Activated CD4-positive, alpha-beta T cell treated with anti-CD3 and anti-CD28 coated beads, Interleukin-10, Interleukin-2, amounts not matched to agents 100 ng/mL and 50 ng/mL, durations not matched to agents 16 hours and 8 hours (primary cell): ENCODE measurements at regions not wholly inside any gene's neighbourhood (a gene's known extent, or its start where the extent isn't known, plus 50 kb on each side); places are given as distances from the start of the nearest gene placed in this dataset.
"Not testable (repeated sequence)": the region's sequence is repeated elsewhere in the genome, so short reads cannot be mapped to it uniquely, and the experiment has no call there.

Experiments
- DNase-seq: peaks from one replicate; pipeline ENCODE4 v3.0.0-alpha.2; 2020

DNA sequence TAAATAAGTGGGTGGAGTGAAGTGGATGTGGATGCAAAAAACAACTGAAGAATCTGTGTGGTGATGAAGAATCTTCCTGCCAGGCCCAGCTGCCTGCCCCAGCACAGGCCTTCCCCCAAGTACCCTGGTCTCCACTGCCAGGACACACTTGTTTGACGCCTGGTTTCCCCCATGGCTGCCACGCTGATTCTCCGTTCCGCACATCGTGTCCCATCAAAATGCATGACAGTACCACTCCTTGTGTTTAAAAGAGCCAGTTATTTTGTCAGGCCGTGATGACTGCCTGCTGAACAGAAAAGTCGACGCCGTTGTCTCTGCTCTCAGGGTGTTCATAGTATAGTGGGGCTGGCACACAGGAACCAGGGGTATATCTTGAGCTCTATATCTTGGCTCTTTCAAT is 50.3 kb upstream of the KYNU start:
- no peak for DNase-seq

DNA sequence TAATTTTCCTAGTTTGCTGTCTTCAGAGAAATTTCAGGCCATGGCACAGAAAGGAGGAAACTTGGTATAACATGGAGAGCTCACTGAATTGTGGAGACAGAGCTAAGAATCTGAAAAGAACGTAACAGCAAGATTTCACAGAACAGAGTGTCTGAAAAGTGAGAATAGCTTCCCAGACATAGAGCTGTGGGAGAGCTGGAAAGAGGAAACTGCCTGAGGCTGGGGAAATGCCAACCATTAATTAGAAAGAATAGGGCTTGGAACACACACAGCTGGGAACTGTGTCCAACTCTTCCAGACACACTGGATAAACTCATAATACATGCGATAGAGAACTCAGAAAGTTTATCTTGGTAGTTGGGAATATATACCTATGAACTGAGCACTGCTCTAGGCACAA is 51.6 kb upstream of the KYNU start:
- no peak for DNase-seq

DNA sequence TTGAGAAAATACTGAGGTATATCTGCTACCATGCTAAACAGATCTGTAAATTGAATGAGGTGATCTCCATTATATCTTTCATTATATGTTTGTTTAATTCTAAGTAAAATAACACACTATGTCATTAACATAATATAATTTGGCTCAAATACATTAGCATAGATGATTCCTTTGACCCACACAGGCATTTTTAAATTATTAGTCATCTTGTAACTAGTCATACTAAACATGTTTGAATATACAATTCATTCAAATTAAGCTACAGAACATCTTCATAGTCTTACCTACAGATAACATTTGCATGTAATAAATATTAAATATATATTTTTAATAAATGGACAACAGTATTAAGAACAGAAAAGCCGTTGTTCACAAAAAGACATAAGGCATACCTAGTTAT is 52.7 kb upstream of the KYNU start:
- DNase-seq: no peak

DNA sequence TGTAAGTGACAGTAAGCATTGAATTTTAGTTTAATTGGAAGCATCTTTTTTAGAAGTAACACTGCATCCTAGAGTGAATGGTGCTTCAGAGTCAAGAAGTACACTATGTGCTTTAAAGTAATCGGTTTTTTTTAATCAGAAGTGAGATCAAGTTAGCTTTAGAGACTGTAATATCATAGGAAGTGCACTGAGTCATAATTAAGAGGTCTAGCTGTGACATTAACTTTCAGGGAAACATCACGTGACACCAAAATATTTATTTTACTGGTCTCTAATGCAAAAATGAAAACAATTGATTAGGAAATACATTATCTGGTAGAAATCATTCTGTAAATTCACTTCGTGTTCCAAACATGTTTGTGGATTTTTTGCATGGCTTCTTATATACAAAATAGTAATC is 55.3 kb upstream of the KYNU start:
- no peak for DNase-seq

DNA sequence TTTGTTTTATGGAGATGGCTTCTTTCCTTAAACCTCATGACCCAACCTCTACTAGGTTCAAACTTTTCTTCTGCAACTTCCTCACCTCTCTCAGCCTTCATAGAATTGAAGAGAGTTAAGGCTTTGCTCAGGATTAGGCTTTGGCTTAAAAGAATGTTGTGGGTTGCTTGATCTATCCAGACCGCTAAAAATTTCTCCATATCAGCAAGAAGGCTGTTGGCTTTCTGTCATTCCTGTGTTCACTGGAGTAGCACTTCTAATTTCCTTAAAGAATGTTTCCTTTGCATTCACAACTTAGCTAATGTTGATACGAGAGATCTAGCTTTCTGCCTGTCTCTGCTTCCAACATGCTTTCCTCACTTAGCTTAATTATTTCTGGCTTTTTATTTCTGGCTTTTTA is 58.1 kb upstream of the KYNU start:
- no peak for DNase-seq

DNA sequence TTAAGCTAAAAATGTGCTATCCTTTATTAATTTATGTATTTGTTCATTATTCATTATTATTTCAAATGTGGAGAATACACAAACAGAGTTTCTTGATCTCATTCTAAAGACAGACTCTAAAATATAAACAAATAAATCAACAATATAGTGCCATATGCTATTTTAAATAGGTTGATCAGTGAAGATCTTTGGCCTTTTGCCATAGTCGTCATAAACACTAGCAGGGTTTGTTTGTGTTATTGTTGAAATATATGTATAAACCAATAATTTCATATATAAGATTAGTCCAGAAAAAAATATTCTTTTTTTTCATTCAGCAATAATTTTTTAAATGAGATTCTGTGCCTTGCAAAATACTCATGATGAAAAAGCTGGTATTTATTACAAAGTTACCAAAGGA is 62.1 kb upstream of the KYNU start:
- DNase-seq: no peak

DNA sequence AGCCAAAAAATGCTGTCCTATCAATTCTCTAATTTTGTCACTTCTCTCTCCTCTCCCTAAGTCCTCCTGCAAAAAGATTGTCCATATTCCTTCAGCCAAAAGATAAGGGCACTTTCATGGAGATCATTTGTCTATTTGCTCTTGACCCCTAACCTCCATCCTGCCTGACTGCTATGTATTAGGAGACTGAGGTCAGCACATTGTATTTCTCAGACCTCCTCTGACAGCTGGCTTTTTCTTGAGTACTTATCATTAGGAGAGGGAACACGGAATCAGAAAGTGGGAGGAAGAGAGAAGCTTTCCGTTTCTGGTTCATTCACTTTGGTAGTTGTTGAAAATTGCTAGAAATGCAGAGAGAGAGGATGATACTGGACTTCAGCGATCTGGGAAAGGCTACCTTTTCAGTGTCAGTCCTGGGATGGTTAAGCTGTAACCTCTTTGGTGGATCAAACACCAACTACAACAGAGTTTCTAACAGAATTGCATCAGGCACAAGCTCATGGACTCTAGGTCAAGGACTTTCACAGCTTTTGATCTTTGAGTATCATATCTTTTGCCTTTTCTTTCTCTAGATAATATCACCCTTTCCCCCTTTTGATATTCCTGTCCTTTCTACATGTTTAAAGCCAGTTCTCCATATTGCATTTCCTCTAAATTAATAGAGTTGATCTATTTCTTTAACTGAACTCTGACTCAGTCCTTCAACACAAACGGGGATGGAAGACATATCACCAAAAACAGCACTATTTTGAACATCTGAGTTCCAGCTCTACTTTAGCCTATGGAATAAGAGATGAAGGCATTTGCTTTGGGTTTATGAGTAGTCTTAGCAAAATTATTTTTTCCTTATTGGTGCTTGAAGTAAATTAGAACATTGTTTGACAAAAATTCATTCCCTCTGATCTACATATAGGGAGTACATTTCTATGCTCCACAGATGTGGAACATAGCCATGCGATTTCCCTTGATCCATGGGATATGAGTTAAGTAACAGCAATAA is 63.3 kb upstream of the KYNU start:
- DNase-seq: no peak

DNA sequence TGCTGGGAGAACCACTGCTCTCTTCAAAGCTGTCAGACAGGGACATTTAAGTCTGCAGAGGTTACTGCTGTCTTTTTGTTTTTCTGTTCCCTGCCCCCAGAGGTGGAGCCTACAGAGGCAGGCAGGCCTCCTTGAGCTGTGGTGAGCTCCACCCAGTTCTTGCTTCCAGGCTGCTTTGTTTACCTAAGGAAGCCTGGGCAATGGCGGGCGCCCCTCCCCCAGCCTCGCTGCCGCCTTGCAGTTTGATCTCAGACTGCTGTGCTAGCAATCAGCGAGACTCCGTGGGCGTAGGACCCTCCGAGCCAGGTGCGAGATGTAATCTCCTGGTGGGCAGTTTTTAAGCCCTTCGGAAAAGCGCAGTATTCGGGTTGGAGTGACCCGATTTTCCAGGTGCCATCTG is 65.8 kb upstream of the KYNU start:
- not testable (repeated sequence) for DNase-seq

DNA sequence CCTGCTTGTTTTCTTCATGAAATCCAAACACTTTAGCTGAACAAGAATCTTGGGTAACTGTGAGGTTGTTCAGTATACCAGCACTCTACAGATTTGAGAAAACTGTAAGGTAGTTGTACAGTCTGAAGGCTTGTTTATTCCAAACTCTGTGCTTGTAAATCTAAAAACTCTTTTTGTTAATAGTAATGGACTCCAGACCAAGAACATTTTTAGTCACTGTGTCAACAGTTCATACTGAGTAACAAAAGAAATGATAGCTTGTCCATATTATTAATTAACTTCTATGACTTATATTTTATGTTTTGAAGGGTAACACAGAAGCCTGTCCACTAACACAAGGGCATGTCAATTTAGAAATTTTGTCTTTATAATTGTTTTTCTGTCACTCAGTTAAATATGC is 72.2 kb upstream of the KYNU start:
- DNase-seq: no peak

DNA sequence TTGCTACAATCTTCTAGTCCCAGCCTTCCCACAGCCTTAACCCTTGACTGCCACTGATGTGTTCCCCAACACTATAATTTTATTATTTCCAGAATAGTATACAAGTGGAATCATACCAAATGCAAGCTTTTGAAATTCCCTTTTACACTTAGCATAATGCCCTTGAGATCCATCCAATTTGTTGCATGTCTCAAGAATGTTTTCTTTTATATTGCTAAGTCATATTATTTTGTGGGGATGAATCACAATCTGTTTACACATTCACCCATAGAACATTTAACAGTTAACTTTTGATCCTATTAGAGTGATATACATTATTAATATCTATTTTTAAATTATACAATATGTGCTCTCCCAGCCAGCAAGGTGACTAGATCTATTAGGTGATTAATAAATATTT is 74.3 kb upstream of the KYNU start:
- DNase-seq: no peak

DNA sequence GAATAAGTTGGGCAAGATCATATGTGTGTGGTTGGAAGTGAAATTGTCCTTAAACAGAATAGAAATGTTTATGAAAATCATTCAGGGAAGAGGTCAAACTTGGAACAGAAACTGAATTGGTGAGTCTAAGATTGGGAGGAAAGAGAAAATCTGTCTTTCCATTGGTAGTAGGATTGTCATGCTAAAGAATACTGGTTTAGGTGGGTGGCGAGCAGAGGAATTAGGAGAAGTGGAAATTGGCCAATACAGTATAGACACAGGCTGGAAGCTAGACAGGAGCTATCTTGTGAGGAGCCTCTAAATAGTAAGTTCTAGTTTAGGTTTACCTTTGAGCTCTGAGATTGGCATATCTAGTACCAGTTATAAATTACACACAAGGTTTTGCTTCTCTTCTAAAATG is 80.9 kb upstream of the KYNU start:
- DNase-seq: no peak

DNA sequence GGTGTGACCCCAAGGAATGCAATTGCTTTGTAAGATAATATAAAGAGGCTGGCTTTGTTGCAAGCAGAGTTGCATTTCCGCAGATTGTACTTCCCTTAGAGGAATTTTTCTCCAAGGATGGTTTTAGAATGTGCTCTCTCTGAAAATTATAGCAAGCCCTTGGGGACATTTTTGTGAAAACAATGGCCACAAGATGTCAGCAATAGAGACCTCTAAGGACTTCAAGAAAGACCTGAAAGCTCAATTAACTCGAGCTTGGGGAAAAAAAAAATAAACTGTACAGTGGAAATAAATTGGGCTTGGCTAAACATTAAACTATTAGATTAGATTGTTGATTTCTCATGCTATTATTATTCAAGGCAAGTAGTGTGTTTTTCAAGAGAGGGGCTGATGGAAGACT is 81.3 kb upstream of the KYNU start:
- no peak for DNase-seq

DNA sequence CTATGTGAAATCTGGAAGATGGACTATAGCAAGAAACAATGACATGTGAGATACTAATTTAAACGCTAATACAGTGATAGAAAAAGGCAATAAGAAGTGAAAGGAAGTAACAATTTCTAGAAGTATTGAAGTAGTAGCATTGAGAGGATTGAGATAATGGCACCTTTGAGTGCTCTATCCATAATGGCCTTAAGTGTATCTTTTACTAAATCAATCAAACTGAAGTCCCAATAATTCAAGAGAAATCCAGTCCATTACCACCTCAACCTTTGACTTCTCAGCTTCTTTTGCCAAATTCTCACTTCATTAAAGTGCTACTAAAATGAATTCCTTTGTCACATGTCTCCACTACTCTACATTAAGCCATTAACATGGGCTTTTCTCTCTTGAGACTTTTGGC is 82.6 kb upstream of the KYNU start:
- no peak for DNase-seq

DNA sequence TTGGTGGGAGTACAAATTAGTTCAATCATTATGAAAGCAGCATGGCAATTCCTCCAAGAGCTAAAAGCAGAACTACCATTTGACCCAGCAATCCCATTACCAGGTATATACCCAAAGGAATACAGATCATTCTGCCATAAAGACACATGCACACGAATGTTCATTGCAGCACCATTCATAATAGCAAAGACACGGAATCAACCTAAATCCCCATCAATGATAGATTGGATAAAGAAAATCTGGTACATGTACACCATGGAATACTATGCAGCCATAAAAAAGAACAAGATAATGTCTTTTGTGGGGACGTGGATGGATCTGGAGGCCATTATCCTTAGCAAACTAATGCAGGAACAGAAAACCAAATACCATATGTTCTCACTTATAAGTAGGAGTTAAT is 85.1 kb upstream of the KYNU start:
- not testable (repeated sequence) for DNase-seq

DNA sequence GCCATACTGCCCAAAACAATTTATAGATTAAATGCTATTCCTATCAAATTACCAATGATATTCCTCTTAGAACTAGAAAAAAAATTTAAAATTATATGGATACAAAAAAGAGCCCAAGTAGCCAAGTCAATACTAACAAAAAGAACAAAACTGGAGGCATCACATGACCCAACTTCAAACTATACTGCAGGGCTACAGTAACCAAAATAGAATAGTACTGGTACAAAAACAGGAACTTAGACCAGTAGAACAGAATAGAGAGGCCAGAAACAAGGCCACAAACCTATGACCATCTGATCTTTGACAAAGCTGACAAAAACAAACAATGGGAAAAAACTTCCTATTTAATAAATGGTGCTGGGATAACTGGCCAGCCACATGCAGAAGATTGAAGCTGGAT is 86.1 kb upstream of the KYNU start:
- DNase-seq: no peak

DNA sequence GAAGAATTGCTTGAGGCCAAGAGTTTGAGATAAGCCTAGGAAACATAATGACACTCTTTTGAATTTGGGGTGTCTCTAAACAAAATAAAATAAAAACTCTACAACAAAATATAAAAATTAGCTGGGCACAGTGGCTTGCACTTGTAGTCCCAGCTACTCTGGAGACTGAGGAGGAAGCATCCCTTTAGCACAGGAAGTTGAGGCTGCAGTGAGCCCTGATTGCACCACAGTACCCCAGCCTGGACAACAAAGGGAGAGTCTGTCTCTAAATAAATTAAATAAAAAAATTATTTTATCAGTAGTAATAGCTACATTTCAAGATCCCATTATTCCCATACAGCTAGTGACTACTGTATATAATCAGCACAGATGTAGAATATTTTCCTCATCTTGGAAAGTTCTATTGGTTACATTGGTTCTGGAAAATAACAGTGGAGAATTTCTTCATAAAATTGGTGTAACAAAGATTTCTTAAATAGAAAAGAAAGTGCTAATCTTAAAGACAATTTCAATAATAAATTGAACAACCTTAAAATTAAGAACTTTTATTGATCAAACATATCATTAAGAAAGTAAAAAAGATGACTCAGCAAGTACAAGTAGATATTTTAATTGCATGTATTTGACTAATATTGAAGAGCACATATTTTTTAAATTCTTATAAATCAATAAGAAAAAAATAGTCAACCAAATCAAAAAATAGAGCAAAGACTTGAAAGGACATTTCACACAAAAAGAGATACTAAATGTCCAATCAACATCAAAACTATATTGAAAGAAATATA is 90.4 kb upstream of the KYNU start:
- no peak for DNase-seq

DNA sequence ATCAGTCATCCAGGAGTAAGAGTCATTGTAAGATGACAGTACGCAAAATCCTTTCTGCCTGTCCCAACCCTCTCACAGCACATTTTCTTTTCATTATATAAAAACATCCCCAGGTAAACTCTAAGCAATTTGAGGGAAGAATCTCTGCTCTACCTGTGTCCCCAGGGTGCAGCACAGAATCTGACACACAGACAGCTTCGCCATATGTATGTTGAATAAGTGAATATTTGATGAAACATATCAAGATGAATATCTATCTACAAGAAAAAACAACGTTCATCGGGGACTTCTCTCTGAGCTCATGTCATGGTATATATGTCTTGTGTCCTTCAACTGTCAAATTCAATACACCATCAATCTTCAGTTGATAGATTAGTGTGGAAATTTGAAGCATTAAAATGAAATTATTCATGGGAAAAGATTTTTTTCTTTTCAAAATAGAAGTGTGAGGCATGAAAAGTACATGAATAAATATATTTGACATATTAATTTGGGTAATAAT is 94.5 kb upstream of the KYNU start:
- no peak for DNase-seq

DNA sequence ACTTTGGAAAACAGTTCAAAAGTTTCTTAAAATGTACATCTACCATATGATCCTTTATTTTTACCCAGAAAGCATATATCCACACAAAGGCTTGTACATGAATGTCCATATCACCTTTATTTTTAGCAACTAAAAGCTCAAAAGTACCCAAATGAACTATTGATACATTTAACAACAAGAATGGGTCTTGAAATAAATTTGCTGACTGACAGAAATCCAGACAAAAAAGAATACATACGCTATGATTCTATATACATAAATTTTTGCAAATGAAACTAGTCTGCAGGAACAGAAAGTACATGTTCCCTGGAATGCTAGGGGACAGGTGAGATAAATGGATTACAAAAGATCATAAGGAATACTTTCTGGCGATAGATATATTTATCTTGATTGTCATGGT is 96.3 kb upstream of the KYNU start:
- no peak for DNase-seq

DNA sequence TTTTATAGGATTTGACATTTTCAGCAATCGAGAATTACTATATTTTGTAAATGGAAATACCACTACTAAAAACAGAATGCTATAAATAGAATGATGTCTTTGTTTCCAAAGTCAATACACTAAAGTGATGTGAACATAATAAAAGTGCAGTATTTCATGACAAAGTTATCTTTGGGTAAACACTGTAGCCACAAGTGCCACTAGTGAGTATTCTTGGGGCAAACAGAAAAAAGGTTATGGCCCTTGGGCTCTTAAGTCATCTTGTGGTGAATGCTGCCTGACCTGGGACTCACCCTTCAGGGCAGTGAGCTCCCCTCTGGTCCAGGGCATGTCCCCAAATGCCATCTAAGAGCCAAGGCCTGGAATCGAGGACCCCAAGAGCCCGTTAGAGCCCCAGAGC is 99.2 kb upstream of the KYNU start:
- DNase-seq: no peak

DNA sequence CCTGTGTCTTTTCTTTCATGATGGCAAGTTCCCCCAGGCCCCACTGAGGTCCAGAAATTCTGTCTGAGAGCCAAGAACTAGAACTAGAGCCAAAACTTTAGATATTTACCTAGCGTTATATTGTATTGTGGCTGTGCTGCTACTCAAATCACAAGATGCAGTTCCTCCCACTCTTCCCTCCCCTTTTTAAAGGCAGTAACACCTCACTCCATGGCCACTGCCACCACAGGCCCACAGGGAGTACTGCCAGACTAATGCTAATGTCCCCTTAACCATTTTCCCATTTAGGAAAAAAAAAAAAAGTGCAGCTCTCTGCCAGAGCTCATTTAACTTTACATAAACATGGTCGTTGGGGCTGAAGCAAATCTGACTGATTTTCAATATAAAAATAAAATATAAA is 99.7 kb upstream of the KYNU start:
- no peak for DNase-seq

DNA sequence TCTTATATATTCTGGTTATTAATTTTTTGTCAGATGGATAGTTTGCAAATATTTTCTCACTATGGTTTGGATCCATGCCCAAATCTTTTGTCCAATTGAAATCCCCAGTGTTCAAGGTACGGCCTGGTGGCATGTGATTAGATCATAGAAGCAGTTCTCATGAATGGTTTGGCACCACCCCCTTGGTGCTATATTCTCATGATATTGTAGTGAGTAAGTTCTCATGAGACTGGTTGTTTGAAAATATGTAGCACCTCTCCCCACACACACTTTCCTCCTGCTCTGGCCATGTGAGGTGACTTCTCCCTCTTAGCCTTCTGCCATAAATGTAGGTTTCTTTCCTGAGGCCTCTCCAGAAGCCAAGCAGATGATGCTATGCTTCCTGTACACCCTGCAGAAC is 107.7 kb upstream of the KYNU start:
- no peak for DNase-seq

DNA sequence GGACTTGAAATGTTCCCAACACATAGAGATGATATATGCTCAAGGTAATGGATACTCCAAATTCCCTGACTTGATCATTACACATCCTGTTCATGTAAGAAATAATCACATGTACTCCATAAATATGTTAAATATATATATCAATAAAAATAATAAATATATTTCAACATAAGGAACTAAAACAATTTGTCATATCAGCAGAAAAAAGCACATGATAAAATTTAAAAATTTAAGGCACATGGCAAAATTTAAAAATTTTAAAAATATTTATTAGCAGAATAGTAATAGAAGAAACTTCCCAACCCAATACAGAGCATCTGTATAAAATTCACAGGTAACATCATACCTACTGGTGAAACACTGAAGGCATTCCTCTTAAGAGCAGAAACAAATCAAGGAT is 109.6 kb upstream of the KYNU start:
- DNase-seq: no peak

DNA sequence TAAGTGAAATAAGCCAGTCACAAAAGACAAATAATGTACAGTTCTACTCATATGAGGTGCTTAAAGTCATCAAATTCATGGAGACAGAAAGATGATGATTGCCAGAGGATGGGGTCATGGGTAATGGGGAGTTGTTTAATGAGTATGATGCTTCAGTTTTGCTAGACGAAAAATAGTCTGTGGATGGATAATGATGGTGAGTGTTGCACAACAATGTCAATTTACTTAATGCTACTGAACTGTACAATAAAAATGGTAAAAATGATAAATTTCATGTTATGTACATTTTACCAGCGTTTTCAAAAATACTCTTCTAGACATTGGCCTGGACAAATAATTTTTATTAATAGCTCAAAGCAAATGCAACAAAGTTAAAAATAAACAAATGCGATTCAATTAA is 118.5 kb upstream of the KYNU start:
- no peak for DNase-seq

DNA sequence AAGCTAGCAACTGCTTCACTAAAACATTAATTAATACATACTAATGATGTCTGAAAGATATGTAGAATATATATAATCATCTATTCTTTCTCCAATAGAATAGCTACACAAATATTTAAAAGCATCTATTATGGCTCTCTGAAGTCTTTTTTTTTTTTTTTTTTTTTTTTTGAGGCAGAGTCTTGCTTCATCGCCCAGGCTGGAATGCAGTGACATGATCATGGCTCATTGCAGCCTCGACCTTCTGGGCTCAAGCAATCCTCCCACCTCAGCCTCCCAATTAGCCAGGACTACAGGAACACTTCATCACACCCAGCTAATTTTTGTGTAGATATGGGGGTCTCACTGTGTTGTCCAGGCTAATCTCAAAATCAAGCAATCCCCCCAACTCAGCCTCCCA is 120.4 kb upstream of the KYNU start:
- DNase-seq: no peak
